HepG2 (cell line): ENCODE measurements at regions not wholly inside any gene's neighbourhood (a gene's known extent, or its start where the extent isn't known, plus 50 kb on each side); places are given as distances from the start of the nearest gene placed in this dataset.

Experiments
- HDAC1 ChIP-seq: sonication (generic); formaldehyde crosslinking; IDR thresholded peaks from 2 replicates; pipeline ENCODE4 v1.5.1; 2020; ENCODE audit warnings: mild to moderate bottlenecking, missing genetic modification reagents
- HNF4A ChIP-seq: sonication (generic); formaldehyde crosslinking; IDR thresholded peaks from 2 replicates; pipeline ENCODE4 v1.4.0; 2020; ENCODE audit warnings: missing genetic modification reagents
- MTA1 ChIP-seq: sonication (generic); formaldehyde crosslinking; IDR thresholded peaks from 2 replicates; pipeline ENCODE4 v1.4.0; 2020; ENCODE audit warnings: missing genetic modification reagents, mild to moderate bottlenecking, borderline replicate concordance
- NR2F6 ChIP-seq, 2 experiments: IDR thresholded peaks; 2 replicates each; pipeline ENCODE4 v1.6.1; 2016; ENCODE audit warnings: antibody characterized with exemption in 1 of 2, mild to moderate bottlenecking in 1 of 2
- POGZ ChIP-seq: sonication (generic); formaldehyde crosslinking; IDR thresholded peaks from 2 replicates; pipeline ENCODE4 v1.4.0; 2020; ENCODE audit warnings: mild to moderate bottlenecking, missing genetic modification reagents
- POLR2G ChIP-seq: fragments of 200-400 bp; formaldehyde crosslinking; IDR thresholded peaks from 2 replicates; pipeline ENCODE4 v1.6.1; 2018; ENCODE audit warnings: mild to moderate bottlenecking, low read depth, low read length, moderate library complexity
- RAD21 ChIP-seq: fragments of 450-650 bp; formaldehyde crosslinking; IDR thresholded peaks from 2 replicates; pipeline ENCODE4 v1.5.0; 2020; ENCODE audit warnings: mild to moderate bottlenecking
- RXRB ChIP-seq: IDR thresholded peaks from 2 replicates; pipeline ENCODE4 v1.6.1; 2016; ENCODE audit warnings: borderline replicate concordance, missing genetic modification reagents, missing compliant biosample characterization
- ZBTB14 ChIP-seq: sonication (generic); formaldehyde crosslinking; IDR thresholded peaks from 2 replicates; pipeline ENCODE4 v1.4.0; 2020; ENCODE audit warnings: missing genetic modification reagents
- ZGPAT ChIP-seq: IDR thresholded peaks from 2 replicates; pipeline ENCODE4 v1.6.1; 2016; ENCODE audit warnings: mild to moderate bottlenecking
- ZMYM4 ChIP-seq: sonication (generic); formaldehyde crosslinking; IDR thresholded peaks from 2 replicates; pipeline ENCODE4 v1.8.1; 2023; ENCODE audit warnings: mild to moderate bottlenecking, missing genetic modification reagents
- ZNF230 ChIP-seq: sonication (generic); formaldehyde crosslinking; IDR thresholded peaks from 2 replicates; pipeline ENCODE4 v1.4.0; 2020; ENCODE audit warnings: mild to moderate bottlenecking, missing genetic modification reagents
- ZNF263 ChIP-seq: sonication (generic); formaldehyde crosslinking; IDR thresholded peaks from 2 replicates; pipeline ENCODE4 v1.4.0; 2020; ENCODE audit warnings: missing genetic modification reagents
- ZNF34 ChIP-seq: sonication (generic); formaldehyde crosslinking; IDR thresholded peaks from 2 replicates; pipeline ENCODE4 v1.4.0; 2020; ENCODE audit warnings: mild to moderate bottlenecking, missing genetic modification reagents, borderline replicate concordance
- ZNF343 ChIP-seq: sonication (generic); formaldehyde crosslinking; IDR thresholded peaks from 2 replicates; pipeline ENCODE4 v1.4.0; 2020; ENCODE audit warnings: mild to moderate bottlenecking, missing genetic modification reagents
- ZNF556 ChIP-seq: sonication (generic); formaldehyde crosslinking; IDR thresholded peaks from 2 replicates; pipeline ENCODE4 v1.4.0; 2020; ENCODE audit warnings: mild to moderate bottlenecking, missing genetic modification reagents, borderline replicate concordance
- ZNF644 ChIP-seq: IDR thresholded peaks from 2 replicates; pipeline ENCODE4 v1.6.1; 2016; ENCODE audit warnings: low read depth
- TF ChIP-seq, protein P1 (sequence below), 2 experiments: sonication (generic) in 1 of 2; formaldehyde crosslinking in 1 of 2; IDR thresholded peaks; 2 replicates each; pipeline versions ENCODE4 v1.4.0 to v1.6.1; 2018 to 2020; ENCODE audit warnings: missing genetic modification reagents in 2 of 2, borderline replicate concordance in 1 of 2, low read depth in 1 of 2, mild to moderate bottlenecking in 1 of 2, missing biosample characterization in 1 of 2
- TF ChIP-seq, protein P2 (sequence below): sonication (generic); formaldehyde crosslinking; IDR thresholded peaks from 2 replicates; pipeline ENCODE4 v1.4.0; 2020; ENCODE audit warnings: missing genetic modification reagents
- TF ChIP-seq, protein P3 (sequence below): sonication (generic); formaldehyde crosslinking; IDR thresholded peaks from 2 replicates; pipeline ENCODE4 v1.5.0; 2020; ENCODE audit warnings: mild to moderate bottlenecking, missing genetic modification reagents

GRCh38 chr7:54841772-54842697, 83.0 kb upstream of the SEC61G start (continued):
- TF ChIP-seq, protein P1, sequence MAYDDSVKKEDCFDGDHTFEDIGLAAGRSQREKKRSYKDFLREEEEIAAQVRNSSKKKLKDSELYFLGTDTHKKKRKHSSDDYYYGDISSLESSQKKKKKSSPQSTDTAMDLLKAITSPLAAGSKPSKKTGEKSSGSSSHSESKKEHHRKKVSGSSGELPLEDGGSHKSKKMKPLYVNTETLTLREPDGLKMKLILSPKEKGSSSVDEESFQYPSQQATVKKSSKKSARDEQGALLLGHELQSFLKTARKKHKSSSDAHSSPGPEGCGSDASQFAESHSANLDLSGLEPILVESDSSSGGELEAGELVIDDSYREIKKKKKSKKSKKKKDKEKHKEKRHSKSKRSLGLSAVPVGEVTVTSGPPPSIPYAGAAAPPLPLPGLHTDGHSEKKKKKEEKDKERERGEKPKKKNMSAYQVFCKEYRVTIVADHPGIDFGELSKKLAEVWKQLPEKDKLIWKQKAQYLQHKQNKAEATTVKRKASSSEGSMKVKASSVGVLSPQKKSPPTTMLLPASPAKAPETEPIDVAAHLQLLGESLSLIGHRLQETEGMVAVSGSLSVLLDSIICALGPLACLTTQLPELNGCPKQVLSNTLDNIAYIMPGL (CRISPR knock-in tag; IDR thresholded peaks at IDR 0.05; ENCODE audit: borderline replicate concordance in 1 of 2, low read depth in 1 of 2): no peak
- TF ChIP-seq HDAC1 (CRISPR knock-in tag) (peak; percentile 29; the same call in 1 of the 2 replicates), NR2F6 (IDR thresholded peaks at IDR 0.05) (no peak), NR2F6 (CRISPR knock-in tag; IDR thresholded peaks at IDR 0.05) (peak; percentile 43; the same call in 1 of the 2 replicates), ZMYM4 (0 out of 2 replicates have a peak, but pooled peaks have one; percentile 50), MTA1 (CRISPR knock-in tag) (no peak), POGZ (CRISPR knock-in tag) (no peak), HNF4A (peak; percentile 59), ZNF263 (CRISPR knock-in tag) (0 out of 2 replicates have a peak, but pooled peaks have one; percentile 20), ZNF34 (CRISPR knock-in tag) (no peak), RAD21 (CRISPR knock-in tag) (0 out of 2 replicates have a peak, but pooled peaks have one; percentile 32), POLR2G (no peak), RXRB (CRISPR knock-in tag) (peak; percentile 28; the same call in 1 of the 2 replicates), ZNF230 (CRISPR knock-in tag) (no peak), ZNF644 (CRISPR knock-in tag) (peak; percentile 79; the same call in 1 of the 2 replicates), ZBTB14 (CRISPR knock-in tag) (no peak), ZNF556 (CRISPR knock-in tag) (no peak), ZGPAT (CRISPR knock-in tag) (peak; percentile 33; the same call in 1 of the 2 replicates), ZNF343 (CRISPR knock-in tag) (0 out of 2 replicates have a peak, but pooled peaks have one; percentile 62)
- TF ChIP-seq, protein P2, sequence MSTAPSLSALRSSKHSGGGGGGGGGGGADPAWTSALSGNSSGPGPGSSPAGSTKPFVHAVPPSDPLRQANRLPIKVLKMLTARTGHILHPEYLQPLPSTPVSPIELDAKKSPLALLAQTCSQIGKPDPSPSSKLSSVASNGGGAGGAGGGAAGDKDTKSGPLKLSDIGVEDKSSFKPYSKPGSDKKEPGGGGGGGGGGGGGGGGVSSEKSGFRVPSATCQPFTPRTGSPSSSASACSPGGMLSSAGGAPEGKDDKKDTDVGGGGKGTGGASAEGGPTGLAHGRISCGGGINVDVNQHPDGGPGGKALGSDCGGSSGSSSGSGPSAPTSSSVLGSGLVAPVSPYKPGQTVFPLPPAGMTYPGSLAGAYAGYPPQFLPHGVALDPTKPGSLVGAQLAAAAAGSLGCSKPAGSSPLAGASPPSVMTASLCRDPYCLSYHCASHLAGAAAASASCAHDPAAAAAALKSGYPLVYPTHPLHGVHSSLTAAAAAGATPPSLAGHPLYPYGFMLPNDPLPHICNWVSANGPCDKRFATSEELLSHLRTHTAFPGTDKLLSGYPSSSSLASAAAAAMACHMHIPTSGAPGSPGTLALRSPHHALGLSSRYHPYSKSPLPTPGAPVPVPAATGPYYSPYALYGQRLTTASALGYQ: 0 out of 2 replicates have a peak, but pooled peaks have one; percentile 25
- TF ChIP-seq, protein P3, sequence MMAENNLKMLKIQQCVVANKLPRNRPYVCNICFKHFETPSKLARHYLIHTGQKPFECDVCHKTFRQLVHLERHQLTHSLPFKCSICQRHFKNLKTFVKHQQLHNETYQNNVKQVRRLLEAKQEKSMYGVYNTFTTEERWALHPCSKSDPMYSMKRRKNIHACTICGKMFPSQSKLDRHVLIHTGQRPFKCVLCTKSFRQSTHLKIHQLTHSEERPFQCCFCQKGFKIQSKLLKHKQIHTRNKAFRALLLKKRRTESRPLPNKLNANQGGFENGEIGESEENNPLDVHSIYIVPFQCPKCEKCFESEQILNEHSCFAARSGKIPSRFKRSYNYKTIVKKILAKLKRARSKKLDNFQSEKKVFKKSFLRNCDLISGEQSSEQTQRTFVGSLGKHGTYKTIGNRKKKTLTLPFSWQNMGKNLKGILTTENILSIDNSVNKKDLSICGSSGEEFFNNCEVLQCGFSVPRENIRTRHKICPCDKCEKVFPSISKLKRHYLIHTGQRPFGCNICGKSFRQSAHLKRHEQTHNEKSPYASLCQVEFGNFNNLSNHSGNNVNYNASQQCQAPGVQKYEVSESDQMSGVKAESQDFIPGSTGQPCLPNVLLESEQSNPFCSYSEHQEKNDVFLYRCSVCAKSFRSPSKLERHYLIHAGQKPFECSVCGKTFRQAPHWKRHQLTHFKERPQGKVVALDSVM (CRISPR knock-in tag): 0 out of 2 replicates have a peak, but pooled peaks have one; percentile 4
